ENCODE measurements at regions not wholly inside any gene's neighbourhood (a gene's known extent, or its start where the extent isn't known, plus 50 kb on each side); places are given as distances from the start of the nearest gene placed in this dataset.

DNA sequence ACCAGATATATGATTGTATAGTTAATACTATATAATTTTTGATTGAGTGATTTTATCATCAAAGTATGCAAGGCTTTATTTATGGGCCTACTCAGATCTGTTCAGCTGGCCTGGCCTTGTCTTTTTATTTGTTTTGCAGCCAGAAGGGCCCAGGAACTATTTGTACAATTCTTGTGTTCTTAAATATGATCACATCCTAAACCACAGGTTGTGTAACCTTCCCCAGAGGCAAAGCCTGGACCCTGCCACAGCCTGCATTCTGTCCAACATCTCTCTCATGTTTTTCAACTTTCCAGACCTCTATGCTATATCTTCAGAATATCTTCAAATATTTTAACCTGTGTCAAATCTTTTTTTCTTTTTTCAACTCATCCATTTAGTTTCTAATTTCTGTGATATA, 410.4 kb upstream of the MON1B start:
- TF ChIP-seq EZH2 (IDR thresholded peaks at IDR 0.05; ENCODE audit: insufficient read depth, poor library complexity, severe bottlenecking) = no peak
- no peak for TF ChIP-seq EZH2phosphoT487 (IDR thresholded peaks at IDR 0.05; ENCODE audit: insufficient read depth, low read depth)
